ENCODE measurements at regions not wholly inside any gene's neighbourhood (a gene's known extent, or its start where the extent isn't known, plus 50 kb on each side); places are given as distances from the start of the nearest gene placed in this dataset.
"Not testable (repeated sequence)": the region's sequence is repeated elsewhere in the genome, so short reads cannot be mapped to it uniquely, and the experiment has no call there.

GRCh38 chr4:13922459-13922858 lies 294.9 kb upstream of the BOD1L1 start:
- no peaks in the 10 kb centered on the region for H3K4me1 ChIP-seq (ENCODE audit: control insufficient read depth in 2 of 3, insufficient read depth in 2 of 3, low read depth in 1 of 3, low read length in 3 of 3)
- no peaks in the 10 kb centered on the region for H3K27me3 ChIP-seq (ENCODE audit: control insufficient read depth, insufficient read depth, low read length)
- intact Hi-C loops (cut with DNase I) = no loop called here
- no peaks in the 10 kb centered on the region for H3K9me3 ChIP-seq (ENCODE audit: control insufficient read depth in 2 of 3, insufficient read depth in 1 of 3, low read length in 3 of 3)
- no peak overlapping the region for H3K4me3 ChIP-seq (ENCODE audit: low read length in 3 of 3)
- no peak for TF ChIP-seq CTCF (IDR thresholded peaks at IDR 0.05; ENCODE audit: borderline replicate concordance, extremely low read depth, insufficient read depth)
- H3K36me3 ChIP-seq (ENCODE audit: control insufficient read depth in 2 of 3, insufficient read depth in 3 of 3, low read length in 3 of 3) = no peaks in the 10 kb centered on the region
- no peak overlapping the region for H3K27ac ChIP-seq (ENCODE audit: low read depth in 2 of 2, low read length in 2 of 2)
- no peak overlapping the region for H3K9ac ChIP-seq (ENCODE audit: low read length in 3 of 3)
- no peak for FAIRE-seq
- no peak for DNase-seq

- DNase-seq (no peak), FAIRE-seq (no peak)
- TF ChIP-seq CTCF (IDR thresholded peaks at IDR 0.05; ENCODE audit: borderline replicate concordance, extremely low read depth, insufficient read depth) = no peak
- Histone ChIP-seq H3K27me3 (ENCODE audit: control insufficient read depth, insufficient read depth, low read length) (no peaks in the 10 kb centered on the region), H3K36me3 (ENCODE audit: control insufficient read depth in 2 of 3, insufficient read depth in 3 of 3, low read length in 3 of 3) (no peaks in the 10 kb centered on the region), H3K4me1 (ENCODE audit: control insufficient read depth in 2 of 3, insufficient read depth in 2 of 3, low read depth in 1 of 3, low read length in 3 of 3) (no peaks in the 10 kb centered on the region), H3K9ac (ENCODE audit: low read length in 3 of 3) (no peak overlapping the region), H3K9me3 (ENCODE audit: control insufficient read depth in 2 of 3, insufficient read depth in 1 of 3, low read length in 3 of 3) (no peaks in the 10 kb centered on the region), H3K27ac (ENCODE audit: low read depth in 2 of 2, low read length in 2 of 2) (no peak overlapping the region), H3K4me3 (ENCODE audit: low read length in 3 of 3) (no peak overlapping the region)
- intact Hi-C loops (cut with DNase I) = no loop called here
Observed at GRCh38 chr4:13922873-13923645, 295.5 kb upstream of the BOD1L1 start.

- H3K27ac ChIP-seq (ENCODE audit: low read depth in 2 of 2, low read length in 2 of 2); H3K9ac ChIP-seq (ENCODE audit: low read length in 3 of 3); H3K9me3 ChIP-seq (ENCODE audit: control insufficient read depth in 2 of 3, insufficient read depth in 1 of 3, low read length in 3 of 3); DNase-seq; H3K27me3 ChIP-seq (ENCODE audit: control insufficient read depth, insufficient read depth, low read length); intact Hi-C loops (cut with DNase I); FAIRE-seq; H3K4me1 ChIP-seq (ENCODE audit: control insufficient read depth in 2 of 3, insufficient read depth in 2 of 3, low read depth in 1 of 3, low read length in 3 of 3); H3K36me3 ChIP-seq (ENCODE audit: control insufficient read depth in 2 of 3, insufficient read depth in 3 of 3, low read length in 3 of 3); H3K4me3 ChIP-seq (ENCODE audit: low read length in 3 of 3): not testable (repeated sequence)
Observed at GRCh38 chr4:13924900-13925299, 297.4 kb upstream of the BOD1L1 start.

GRCh38 chr4:13928214-13928613 lies 300.7 kb upstream of the BOD1L1 start:
- no peaks in the 10 kb centered on the region for H3K36me3 ChIP-seq (ENCODE audit: control insufficient read depth in 2 of 3, insufficient read depth in 3 of 3, low read length in 3 of 3)
- H3K27me3 ChIP-seq (ENCODE audit: control insufficient read depth, insufficient read depth, low read length) = no peaks in the 10 kb centered on the region
- H3K27ac ChIP-seq (ENCODE audit: low read depth in 2 of 2, low read length in 2 of 2) = no peak overlapping the region
- no peaks in the 10 kb centered on the region for H3K4me1 ChIP-seq (ENCODE audit: control insufficient read depth in 2 of 3, insufficient read depth in 2 of 3, low read depth in 1 of 3, low read length in 3 of 3)
- FAIRE-seq = no peak
- DNase-seq = no peak
- no peak overlapping the region for H3K4me3 ChIP-seq (ENCODE audit: low read length in 3 of 3)
- no peak for TF ChIP-seq CTCF (IDR thresholded peaks at IDR 0.05; ENCODE audit: borderline replicate concordance, extremely low read depth, insufficient read depth)
- no peak overlapping the region for H3K9ac ChIP-seq (ENCODE audit: low read length in 3 of 3)
- intact Hi-C loops (cut with DNase I) = no loop called here
- H3K9me3 ChIP-seq (ENCODE audit: control insufficient read depth in 2 of 3, insufficient read depth in 1 of 3, low read length in 3 of 3) = no peaks in the 10 kb centered on the region
